GM19193 (cell line): ENCODE measurements at regions not wholly inside any gene's neighbourhood (a gene's known extent, or its start where the extent isn't known, plus 50 kb on each side); places are given as distances from the start of the nearest gene placed in this dataset.

Source experiments
- POLR2A ChIP-seq: IDR thresholded peaks from 4 replicates; pipeline ENCODE4 v1.6.1; 2011; ENCODE audit not compliant: insufficient read depth, insufficient read length; ENCODE audit errors: extremely low read depth

GRCh38 chr6:113574147-113574546 lies 283.0 kb upstream of the MARCKS start:
- TF ChIP-seq POLR2A, result no peak

- no peak for TF ChIP-seq POLR2A
Measured at GRCh38 chr6:113576310-113576709, 280.8 kb upstream of the MARCKS start.

- no peak for TF ChIP-seq POLR2A
Measured at GRCh38 chr6:113578691-113579090, 278.5 kb upstream of the MARCKS start.

- no peak for TF ChIP-seq POLR2A
Measured at GRCh38 chr6:113584767-113585166, 272.4 kb upstream of the MARCKS start.

DNA sequence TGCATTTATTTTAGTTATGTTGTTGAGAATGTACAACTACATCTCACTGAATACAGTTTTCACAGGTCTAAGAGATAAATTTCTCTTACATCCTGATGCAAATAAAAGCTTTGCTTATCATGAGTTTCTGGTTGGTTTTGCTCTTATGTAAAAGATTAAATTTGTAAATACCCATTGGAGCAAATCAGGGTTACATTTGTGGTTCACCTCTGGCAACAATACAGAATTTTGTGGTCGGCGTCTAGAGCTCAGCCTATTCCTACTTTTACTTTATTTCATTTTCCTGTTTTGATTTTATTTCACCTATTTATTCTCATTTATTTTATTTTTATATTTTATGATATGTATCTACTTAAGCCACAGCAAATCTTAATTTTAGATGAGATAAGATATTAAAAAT lies 271.9 kb upstream of the MARCKS start:
- no peak for TF ChIP-seq POLR2A

GRCh38 chr6:113586413-113587077 lies 270.6 kb upstream of the MARCKS start:
- no peak for TF ChIP-seq POLR2A

- no peak for TF ChIP-seq POLR2A
Measured at GRCh38 chr6:113587078-113587699, 270.0 kb upstream of the MARCKS start.

GRCh38 chr6:113588646-113589045 lies 268.5 kb upstream of the MARCKS start:
- no peak for TF ChIP-seq POLR2A

DNA sequence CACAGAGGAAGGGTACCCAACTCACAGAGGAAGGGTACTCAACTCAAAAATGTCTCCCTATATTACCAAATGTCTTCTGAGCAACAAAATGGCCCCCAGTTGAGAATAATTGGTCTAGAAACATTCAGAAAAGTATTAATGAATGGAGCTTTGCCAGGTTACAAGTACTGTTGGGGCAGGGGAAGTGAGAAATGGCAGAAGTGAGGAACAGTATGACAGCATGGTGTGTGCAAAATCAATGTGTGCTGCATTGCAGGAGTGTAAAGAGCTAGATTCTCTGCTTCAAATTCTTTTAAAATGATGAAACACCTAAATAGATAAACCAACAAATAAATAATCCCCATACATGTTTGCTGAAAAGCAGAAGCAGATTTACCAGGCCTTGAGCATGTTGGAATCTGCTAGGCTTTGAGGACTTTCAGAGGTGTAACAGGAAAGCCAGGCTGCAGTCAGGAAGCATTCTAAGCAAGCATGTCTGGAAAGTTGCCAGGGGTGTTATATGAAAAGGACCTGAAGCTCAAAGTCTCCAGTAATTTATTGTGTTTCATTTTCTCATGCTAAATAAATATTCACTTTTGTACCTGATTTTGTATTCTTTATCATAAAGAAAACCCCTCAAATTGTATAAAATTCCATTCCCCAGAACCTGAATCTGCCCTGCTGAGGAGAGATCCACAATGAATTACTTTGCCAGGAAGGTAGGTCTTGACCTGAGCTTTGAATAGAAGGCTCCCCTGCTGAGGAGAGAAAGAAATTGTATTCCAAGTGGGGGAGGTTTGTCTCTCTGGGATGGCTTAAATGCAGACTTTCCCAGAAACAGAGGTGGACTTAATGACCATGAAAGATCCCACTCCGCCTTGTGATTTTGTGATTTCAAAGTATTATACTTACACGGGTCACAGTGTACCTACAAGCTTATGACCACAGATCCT lies 265.0 kb upstream of the MARCKS start:
- no peak for TF ChIP-seq POLR2A

- TF ChIP-seq POLR2A, result no peak
Measured at GRCh38 chr6:113594726-113595125, 262.4 kb upstream of the MARCKS start.

- no peak for TF ChIP-seq POLR2A
Measured at GRCh38 chr6:113595911-113596376, 261.2 kb upstream of the MARCKS start.

DNA sequence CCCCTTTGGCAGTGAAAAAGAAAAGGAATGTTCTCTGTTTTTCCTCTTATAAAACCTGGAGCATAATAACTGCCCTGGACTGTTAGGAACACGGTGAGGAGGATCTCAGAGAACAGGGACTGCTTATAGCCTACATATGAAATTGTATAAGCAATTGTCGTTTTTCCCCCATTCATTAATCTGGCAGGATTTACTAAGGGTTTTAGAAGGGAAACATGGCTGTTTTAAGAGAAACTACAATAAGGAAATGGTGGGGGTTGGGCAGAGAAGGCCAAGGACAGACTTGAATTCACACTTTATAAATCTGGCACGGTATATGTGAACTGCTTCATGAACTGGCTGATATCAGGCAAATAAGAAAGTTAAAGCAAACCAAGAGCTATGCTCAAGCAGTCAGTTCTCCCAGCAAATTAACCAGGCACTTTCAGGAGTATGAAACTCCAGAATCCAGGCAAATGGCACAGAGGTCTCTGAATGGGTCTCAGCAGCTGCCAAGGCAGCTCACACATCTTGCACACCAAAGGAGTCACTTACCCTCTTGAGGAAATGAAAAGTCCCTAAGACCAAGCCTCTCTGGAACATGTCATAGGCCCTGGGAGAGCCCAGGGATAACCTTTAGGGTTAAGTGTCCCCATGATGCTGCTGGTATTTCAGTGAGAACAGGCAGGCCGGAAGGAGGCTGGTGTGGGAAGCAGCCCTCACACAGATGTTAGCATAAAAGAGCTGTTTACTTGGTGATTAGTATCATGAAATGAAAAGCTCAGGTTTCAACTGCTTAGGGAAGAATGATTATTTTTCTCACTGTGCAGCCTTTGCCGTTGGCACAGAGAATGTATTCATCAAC lies 260.5 kb upstream of the MARCKS start:
- no peak for TF ChIP-seq POLR2A

DNA sequence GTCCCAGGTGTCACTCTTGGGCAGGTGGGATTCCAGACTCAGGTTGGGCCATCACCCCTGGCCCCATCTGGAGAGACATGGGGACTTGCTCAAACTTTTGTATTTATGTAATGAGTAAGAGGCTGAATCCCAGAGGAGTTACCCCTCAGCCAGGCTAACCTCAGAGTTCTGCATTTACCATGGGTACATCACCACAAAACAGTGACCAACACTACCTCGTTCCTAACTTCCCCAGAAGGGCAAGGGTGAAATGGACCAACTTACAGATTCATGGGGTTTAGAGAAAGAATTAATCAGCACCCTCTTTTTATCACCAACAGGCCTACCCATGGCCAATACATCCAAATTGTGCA lies 259.9 kb upstream of the MARCKS start:
- no peak for TF ChIP-seq POLR2A

DNA sequence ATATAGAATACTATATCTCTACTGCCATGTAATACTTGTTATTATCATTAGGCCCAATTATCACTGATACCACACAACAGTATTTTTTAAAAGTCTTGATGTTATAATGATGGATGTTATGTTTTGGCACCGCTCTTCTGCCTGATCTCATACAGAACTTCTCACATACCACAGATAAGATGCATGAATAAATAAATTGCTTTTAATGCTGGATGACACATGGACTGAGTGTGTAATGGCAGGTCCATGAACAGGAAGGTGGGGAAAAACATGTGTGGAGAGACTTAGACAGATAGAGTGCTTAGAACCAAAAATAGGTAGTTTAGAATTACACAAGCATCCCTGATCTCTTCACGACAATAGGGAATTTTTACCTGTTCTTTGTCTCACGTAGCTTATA lies 258.4 kb upstream of the MARCKS start:
- TF ChIP-seq POLR2A, result no peak

DNA sequence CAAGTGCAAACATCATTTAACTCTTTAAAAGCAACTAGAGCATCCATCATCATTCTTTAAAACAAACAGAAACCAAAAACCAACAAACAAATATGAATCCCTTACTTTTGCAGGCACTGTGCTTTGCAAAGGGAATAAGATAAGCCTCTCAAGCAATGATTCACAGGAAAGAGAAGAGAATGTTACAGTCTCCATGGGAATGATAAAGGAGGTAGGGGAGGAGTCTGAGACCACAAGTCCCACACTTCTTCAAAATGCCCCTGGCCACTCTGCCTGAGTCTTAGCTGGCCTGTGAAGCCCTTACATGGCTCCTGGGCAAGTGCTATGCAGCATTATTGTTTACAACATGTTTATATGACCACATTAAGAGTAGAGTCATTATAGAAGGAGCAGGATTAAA lies 257.7 kb upstream of the MARCKS start:
- no peak for TF ChIP-seq POLR2A
